ENCODE measurements at regions not wholly inside any gene's neighbourhood (a gene's known extent, or its start where the extent isn't known, plus 50 kb on each side); places are given as distances from the start of the nearest gene placed in this dataset.

DNA sequence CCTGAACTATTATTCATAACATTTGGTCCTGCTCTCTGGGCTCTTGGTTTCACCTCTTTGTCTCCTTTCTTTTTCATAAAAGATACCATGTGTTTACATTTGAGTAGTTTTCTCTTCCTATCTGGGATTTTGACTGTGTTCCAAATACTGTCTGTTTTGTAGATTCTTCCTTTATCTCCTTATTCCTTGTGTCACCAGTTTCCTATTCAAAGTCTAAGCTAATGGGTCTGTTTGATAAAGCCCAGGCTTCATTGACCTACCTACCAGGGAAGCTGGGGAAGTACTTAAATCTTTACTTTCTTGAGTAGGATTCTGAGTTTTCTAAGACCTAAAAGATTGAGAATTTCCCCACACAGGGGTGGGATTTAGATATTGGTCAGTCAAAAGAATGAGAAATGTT is 409.5 kb downstream of the RAPGEF2 start:
- CTCF ChIA-PET: interaction anchor here (1.5 kb wide), 1 partner anchor 8 kb away, joined by 3 read pairs; no protein-coding TSS in a partner anchor
- Mint-ChIP-seq H3K27me3 (ENCODE audit: insufficient read depth, unreplicated experiment) (no peaks in the 10 kb centered on the region), H3K4me1 (ENCODE audit: insufficient read depth, unreplicated experiment) (peaks cover 19% of the 10 kb centered on the region), H3K9me3 (ENCODE audit: unreplicated experiment) (no peaks in the 10 kb centered on the region), H3K4me3 (ENCODE audit: unreplicated experiment) (no peak overlapping the region), H3K27ac (ENCODE audit: low read depth, unreplicated experiment) (no peak overlapping the region), H3K36me3 (ENCODE audit: insufficient read depth, unreplicated experiment) (no peaks in the 10 kb centered on the region)
- TF ChIP-seq, protein P1, sequence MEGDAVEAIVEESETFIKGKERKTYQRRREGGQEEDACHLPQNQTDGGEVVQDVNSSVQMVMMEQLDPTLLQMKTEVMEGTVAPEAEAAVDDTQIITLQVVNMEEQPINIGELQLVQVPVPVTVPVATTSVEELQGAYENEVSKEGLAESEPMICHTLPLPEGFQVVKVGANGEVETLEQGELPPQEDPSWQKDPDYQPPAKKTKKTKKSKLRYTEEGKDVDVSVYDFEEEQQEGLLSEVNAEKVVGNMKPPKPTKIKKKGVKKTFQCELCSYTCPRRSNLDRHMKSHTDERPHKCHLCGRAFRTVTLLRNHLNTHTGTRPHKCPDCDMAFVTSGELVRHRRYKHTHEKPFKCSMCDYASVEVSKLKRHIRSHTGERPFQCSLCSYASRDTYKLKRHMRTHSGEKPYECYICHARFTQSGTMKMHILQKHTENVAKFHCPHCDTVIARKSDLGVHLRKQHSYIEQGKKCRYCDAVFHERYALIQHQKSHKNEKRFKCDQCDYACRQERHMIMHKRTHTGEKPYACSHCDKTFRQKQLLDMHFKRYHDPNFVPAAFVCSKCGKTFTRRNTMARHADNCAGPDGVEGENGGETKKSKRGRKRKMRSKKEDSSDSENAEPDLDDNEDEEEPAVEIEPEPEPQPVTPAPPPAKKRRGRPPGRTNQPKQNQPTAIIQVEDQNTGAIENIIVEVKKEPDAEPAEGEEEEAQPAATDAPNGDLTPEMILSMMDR (IDR thresholded peaks at IDR 0.05; ENCODE audit: unreplicated experiment): no peak
- no TSS peak for BruUV-seq (replicated peaks)
- POLR2A ChIA-PET: no interaction called here
- intact Hi-C loops (cut with micrococcal nuclease): no loop called here
- DNase-seq (ENCODE audit: unreplicated experiment): no peak

DNA sequence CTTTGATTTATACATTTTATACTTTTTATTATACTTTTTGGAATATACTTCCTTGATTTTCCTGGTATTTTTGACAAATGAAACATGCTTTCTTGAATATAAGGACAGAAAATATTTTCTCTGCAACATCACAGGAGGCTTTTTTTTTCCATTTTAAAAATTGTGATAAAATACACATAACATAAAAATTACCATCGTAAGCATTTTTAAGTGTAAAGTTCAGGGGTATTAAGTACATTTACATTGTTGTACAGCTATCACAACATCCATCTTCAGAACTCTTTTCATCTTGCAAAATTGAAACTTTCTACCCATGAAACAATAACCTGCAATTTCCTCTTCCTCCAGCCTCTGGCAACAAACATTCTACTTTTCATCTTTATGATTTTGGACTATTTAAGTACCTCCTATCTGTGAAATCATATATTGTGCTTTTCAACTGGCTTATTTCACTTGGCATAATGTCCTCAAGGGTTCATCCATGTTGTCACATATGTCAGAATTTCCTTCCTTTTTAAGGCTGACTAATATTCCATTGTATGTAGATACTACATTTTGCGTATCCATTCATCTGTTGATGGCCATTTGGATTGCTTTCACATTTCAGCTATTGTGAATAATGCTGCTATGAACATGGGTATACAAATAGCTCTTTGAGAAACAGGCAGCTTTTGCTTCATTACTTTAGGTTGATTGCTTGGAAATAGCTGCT is 412.6 kb downstream of the RAPGEF2 start:
- Mint-ChIP-seq H3K4me3 (ENCODE audit: unreplicated experiment) (no peak overlapping the region), H3K4me1 (ENCODE audit: insufficient read depth, unreplicated experiment) (peaks cover 19% of the 10 kb centered on the region), H3K36me3 (ENCODE audit: insufficient read depth, unreplicated experiment) (no peaks in the 10 kb centered on the region), H3K9me3 (ENCODE audit: unreplicated experiment) (no peaks in the 10 kb centered on the region), H3K27me3 (ENCODE audit: insufficient read depth, unreplicated experiment) (no peaks in the 10 kb centered on the region), H3K27ac (ENCODE audit: low read depth, unreplicated experiment) (no peak overlapping the region)
- no TSS peak for BruUV-seq (replicated peaks)
- CTCF ChIA-PET: interaction anchor here (0.6 to 1.3 kb wide), 3 partner anchors 13 to 213 kb away, joined by 3 read pairs; no protein-coding TSS in a partner anchor
- DNase-seq (ENCODE audit: unreplicated experiment): no peak
- TF ChIP-seq, protein P1 (IDR thresholded peaks at IDR 0.05; ENCODE audit: unreplicated experiment): no peak
- POLR2A ChIA-PET: interaction anchor here (0.7 to 0.9 kb wide), 2 partner anchors 10 to 18 kb away, joined by 3 to 4 read pairs; no protein-coding TSS in a partner anchor
- intact Hi-C loops (cut with micrococcal nuclease): no loop called here

DNA sequence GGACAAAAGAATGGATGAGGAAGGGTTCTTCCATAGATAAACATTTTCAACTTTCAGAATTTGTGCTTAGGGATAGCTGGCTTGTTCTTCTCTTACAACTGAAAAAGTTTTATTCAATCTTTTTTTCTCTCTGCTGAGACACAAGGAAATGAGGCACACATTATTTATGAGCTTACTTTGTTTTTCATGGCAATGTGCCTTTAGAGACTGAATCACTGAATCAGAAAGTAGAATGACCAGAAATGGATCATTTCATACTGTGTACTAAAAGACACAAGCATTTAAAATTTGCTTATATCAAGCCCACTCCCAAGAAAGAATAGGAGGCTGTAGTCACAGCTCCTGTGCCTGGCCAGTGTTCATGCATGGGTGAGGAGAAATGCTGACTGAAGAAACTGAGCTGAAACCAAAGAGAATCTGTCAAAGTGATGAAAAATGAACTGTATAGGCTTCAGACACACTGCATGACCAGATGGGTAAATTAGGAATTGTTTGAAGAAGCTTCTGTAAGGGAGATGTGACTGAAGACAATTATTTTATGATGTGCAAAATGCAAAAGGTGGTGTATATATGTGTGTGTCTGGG is 413.8 kb downstream of the RAPGEF2 start:
- Mint-ChIP-seq H3K9me3 (ENCODE audit: unreplicated experiment) (no peaks in the 10 kb centered on the region), H3K27ac (ENCODE audit: low read depth, unreplicated experiment) (no peak overlapping the region), H3K36me3 (ENCODE audit: insufficient read depth, unreplicated experiment) (no peaks in the 10 kb centered on the region), H3K27me3 (ENCODE audit: insufficient read depth, unreplicated experiment) (no peaks in the 10 kb centered on the region), H3K4me1 (ENCODE audit: insufficient read depth, unreplicated experiment) (peaks cover 19% of the 10 kb centered on the region), H3K4me3 (ENCODE audit: unreplicated experiment) (no peak overlapping the region)
- no TSS peak for BruUV-seq (replicated peaks)
- POLR2A ChIA-PET: interaction anchor here (0.6 to 0.9 kb wide), 2 partner anchors 31 to 446 kb away, joined by 3 to 5 read pairs; no protein-coding TSS in a partner anchor
- peak; percentile 53 for DNase-seq (ENCODE audit: unreplicated experiment)
- CTCF ChIA-PET: interaction anchor here (0.6 to 1.3 kb wide), 3 partner anchors 14 to 31 kb away, joined by 3 to 5 read pairs (median 4); no protein-coding TSS in a partner anchor
- intact Hi-C loops (cut with micrococcal nuclease): no loop called here
- TF ChIP-seq, protein P1 (IDR thresholded peaks at IDR 0.05; ENCODE audit: unreplicated experiment): no peak

DNA sequence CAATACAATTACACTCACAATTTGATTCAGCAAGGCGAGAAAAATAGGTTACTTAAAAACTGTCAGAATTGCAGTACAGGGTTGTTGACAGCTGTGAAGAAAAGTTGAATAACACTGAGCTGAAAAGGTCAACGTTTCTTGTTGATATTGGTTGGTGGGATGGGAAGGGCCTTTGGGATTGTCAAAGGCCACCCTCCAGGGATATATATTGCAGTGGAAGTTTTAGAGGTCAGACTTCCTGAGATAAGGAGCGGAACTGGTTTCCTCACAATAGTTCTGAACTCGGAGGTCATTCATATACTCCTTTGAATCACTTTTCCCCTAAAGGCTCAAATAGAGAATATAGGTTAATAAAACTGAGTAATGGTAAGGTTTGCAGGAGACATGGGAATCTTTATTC is 417.2 kb downstream of the RAPGEF2 start:
- H3K9me3 Mint-ChIP-seq (ENCODE audit: unreplicated experiment): no peaks in the 10 kb centered on the region
- TF ChIP-seq, protein P1 (IDR thresholded peaks at IDR 0.05; ENCODE audit: unreplicated experiment): no peak
- CTCF ChIA-PET: interaction anchor here (0.6 to 0.8 kb wide), 2 partner anchors 33 to 987 kb away, joined by 4 read pairs; no protein-coding TSS in a partner anchor
- H3K27ac Mint-ChIP-seq (ENCODE audit: low read depth, unreplicated experiment): no peak overlapping the region
- no peak overlapping the region for H3K4me3 Mint-ChIP-seq (ENCODE audit: unreplicated experiment)
- DNase-seq (ENCODE audit: unreplicated experiment): no peak
- POLR2A ChIA-PET: no interaction called here
- no TSS peak for BruUV-seq (replicated peaks)
- no peaks in the 10 kb centered on the region for H3K27me3 Mint-ChIP-seq (ENCODE audit: insufficient read depth, unreplicated experiment)
- intact Hi-C loops (cut with micrococcal nuclease): no loop called here
- peaks cover 19% of the 10 kb centered on the region for H3K4me1 Mint-ChIP-seq (ENCODE audit: insufficient read depth, unreplicated experiment)
- H3K36me3 Mint-ChIP-seq (ENCODE audit: insufficient read depth, unreplicated experiment): no peaks in the 10 kb centered on the region
